NCI-H2171 treated with DMSO at 0.1 percent for 48 hours (cell line): ENCODE measurements at regions not wholly inside any gene's neighbourhood (a gene's known extent, or its start where the extent isn't known, plus 50 kb on each side); places are given as distances from the start of the nearest gene placed in this dataset.
"Not testable (repeated sequence)": the region's sequence is repeated elsewhere in the genome, so short reads cannot be mapped to it uniquely, and the experiment has no call there.

Source experiments
- DNase-seq: peaks from one replicate; lab custom pipeline; 2025; lab: John Stamatoyannopoulos, UW

DNA sequence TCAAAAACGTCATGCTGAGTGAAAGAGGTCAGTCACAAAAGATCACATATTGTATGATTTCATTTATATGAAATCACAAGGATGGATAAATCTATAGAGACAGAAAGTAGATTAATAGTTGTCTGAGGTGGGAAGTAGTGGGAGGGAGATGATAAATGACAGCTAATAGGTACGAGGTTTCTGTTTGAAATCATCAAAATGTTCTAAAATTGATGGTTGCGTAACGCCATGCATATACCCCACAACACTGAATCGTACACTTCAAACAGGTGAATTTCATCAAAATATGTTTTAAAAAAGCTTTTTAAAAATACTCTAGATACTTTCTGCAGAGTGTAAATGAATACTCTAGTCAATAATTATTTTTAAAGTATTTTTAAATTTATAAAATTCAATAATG lies 303.0 kb upstream of the STAC start:
- no peak for DNase-seq

DNA sequence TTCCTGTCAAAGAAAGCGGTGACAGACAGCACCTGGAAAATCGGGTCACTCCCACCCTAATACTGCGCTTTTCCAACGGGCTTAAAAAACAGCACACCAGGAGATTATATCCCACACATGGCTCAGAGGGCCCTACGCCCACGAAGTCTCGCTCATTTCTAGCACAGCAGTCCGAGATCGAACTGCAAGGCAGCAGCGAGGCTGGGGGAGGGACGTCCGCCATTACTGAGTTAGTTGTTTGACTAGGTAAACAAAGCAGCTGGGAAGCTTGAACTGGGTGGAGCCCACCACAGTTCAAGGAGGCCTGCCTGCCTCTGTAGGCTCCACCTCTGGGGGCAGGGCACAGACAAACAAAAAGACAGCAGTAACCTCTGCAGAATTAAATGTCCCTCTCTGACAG lies 297.3 kb upstream of the STAC start:
- DNase-seq, result not testable (repeated sequence)

- DNase-seq, result no peak
Measured at GRCh38 chr3:36095238-36095637, 285.1 kb upstream of the STAC start.

GRCh38 chr3:36097209-36097608 lies 283.1 kb upstream of the STAC start:
- no peak for DNase-seq

GRCh38 chr3:36114353-36114752 lies 266.0 kb upstream of the STAC start:
- DNase-seq, result no peak

DNA sequence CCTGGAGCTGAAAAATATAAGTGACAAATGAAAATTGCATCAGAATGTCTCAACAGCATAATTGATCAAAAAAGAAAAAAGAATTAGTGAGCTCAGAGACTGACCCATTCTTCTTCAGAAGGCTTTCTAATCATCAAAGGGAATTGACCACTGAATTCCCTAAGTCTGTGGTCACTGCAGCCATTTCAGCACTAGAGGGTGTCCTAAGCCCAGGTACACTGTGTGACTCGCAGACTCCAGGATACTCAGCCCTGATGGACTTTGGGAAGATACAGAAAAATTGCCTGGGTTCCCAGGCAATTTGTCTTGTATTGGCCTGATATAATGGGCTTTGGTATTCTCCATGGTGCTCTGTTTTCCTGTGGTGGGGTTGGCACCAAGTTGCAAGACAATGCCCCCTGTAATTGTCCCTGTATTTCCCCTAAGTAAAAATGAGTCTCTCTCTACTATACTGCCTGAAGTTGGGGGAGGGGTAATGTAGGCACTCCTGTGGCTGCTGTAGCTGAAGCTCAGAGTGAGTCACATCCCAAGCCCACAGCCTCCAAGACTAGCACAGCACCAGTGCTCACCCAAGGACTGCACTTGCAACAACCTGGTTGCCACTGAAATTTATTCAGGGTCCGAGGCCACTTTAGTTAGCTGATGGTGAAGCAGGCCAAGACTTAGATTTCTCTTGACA lies 256.0 kb upstream of the STAC start:
- no peak for DNase-seq

DNA sequence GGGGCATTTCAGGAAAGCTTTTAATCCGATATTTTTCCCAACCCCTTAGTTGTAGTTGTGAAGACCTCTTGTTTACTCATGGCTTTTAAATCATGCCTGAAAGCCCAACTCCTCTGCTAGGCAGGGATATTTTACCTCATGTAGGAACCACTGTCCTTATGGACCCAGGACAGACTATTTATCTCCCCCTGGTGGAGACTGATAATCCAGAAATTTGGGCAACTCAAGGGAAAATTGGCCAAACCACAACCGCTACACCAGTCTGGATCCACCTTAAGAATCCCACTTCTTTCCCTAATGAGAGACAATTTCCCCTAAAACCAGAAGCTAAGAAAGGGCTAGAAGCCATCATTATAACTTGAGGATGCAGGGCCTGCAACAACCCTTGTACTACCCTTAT lies 248.1 kb upstream of the STAC start:
- DNase-seq, result no peak

DNA sequence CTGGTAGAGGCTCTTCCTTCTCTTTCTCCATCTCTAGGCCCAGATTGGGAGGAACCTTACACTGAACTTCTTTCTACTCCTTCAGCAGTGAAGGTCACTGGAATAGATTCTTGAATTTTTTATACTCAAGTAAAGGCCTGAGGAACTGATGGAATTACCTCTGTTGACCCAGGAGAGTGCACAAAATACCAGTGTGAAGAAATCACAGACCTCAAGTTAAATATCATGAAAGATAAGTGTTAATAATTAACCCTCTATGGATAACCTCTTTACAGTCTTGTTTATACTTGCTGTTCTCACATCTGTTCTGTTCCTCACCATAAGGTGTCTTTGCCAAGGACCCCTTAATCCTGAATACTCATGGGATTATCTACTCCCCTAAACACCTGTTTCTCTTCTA lies 244.4 kb upstream of the STAC start:
- DNase-seq, result peak; percentile 59

- DNase-seq, result no peak
Measured at GRCh38 chr3:36142746-36143145, 237.6 kb upstream of the STAC start.

DNA sequence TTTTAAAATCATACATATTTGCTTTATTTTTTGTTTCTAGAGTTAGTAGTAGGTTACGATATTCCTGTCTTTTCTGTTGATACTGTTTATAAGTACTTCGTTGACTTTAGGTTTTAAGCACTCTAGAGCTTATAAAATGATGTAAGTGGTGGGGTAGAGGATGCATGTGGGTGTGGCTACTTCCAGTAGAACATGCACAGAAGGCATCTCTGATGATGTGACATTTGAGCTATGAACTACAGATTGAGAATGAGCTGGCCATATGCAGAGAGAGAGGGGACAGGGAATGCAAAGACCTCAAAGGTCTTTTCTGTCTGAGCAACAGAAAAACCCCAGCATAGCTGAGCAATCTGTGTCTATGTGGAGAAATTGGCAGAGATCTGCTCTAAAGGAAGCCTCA lies 233.9 kb upstream of the STAC start:
- peak; percentile 17 for DNase-seq

DNA sequence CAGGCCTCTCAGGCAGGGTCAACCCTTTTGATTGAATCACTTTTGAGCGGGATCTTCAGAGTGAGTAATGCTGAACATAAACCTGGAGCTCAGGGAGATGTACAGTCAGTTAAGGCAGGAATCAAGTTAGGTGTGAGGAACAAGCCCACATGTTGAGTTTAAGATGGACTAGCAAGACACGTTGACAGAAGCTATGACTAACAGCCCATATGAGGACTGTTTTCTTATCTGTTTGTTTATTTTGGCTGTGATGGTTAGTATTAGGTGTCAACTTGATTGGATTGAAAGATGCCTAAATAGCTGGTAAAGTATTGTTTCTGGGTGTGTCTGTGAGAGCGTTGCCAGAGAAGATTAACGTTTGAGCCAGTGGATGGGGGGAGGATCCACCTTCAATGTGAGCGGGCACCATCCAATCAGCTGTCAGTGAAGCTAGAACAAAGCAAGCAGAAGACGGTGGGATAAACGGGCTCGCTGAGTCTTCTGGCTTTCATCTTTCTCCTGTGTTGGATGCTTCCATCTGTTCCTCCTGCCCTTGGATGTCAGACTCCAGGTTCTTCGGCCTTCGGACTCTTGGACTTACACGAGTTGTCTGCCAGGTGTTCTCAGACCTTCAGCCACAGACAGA lies 232.3 kb upstream of the STAC start:
- DNase-seq, result peak; percentile 4

DNA sequence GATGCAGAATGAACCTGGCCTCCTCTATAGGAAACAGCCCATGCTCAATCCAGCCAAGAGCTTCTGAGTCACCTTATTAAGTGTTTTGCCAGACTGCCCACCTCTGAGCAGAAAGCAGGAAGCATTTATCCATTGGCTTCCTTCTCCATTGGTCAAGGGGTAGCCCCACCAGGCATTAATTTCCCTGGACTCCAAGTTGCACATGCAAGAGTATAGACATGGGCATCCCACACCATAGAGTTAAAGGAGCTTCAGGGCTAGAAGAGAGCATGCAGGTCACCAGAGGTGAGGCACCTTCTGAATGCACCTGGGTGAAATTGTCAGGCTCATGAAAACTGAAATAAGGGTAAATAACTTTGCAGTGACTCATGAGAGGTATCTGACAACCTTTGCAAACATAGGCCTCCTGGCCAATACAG lies 230.8 kb upstream of the STAC start:
- no peak for DNase-seq

DNA sequence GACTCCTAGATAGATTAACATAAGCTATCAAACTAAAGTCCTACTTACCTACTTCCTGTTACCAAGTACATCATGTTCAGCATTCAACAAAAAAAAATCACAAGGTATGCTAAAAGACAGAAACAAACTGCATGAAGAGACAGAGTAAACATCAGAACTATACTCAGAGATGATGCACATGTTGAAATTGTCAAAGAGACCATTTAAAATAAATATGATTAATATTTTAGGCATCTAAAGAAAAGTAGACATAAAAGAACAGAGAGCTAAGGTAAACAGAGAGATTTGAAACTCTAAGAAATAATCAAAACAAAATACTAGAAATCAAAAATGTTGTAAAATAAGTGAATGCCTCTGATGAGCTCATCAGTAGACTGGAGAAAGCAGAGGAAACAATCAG lies 224.8 kb upstream of the STAC start:
- DNase-seq, result no peak

DNA sequence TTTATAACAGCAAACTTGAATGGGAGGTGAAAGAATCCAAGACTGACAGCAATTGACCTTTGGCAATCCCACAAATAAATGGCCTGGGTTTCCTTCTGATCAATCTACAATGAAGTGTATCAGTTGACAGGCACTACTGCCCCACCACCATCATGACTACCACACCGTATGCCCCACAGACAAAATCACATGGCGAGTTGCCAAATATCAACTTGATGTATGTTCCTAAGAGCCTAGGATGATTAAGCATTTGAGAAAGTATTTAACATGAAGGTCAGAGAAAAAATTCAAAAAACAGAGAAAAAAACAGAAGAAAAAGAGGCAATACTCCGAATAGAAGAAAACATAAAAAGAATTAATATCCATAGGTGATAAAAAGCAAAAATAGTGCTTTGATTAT lies 215.9 kb upstream of the STAC start:
- DNase-seq, result no peak

GRCh38 chr3:36165509-36166290 lies 214.6 kb upstream of the STAC start:
- no peak for DNase-seq

GRCh38 chr3:36166477-36166876 lies 213.8 kb upstream of the STAC start:
- no peak for DNase-seq

GRCh38 chr3:36172699-36173098 lies 207.6 kb upstream of the STAC start:
- DNase-seq, result no peak

- no peak for DNase-seq
Measured at GRCh38 chr3:36175113-36175812, 205.0 kb upstream of the STAC start.

DNA sequence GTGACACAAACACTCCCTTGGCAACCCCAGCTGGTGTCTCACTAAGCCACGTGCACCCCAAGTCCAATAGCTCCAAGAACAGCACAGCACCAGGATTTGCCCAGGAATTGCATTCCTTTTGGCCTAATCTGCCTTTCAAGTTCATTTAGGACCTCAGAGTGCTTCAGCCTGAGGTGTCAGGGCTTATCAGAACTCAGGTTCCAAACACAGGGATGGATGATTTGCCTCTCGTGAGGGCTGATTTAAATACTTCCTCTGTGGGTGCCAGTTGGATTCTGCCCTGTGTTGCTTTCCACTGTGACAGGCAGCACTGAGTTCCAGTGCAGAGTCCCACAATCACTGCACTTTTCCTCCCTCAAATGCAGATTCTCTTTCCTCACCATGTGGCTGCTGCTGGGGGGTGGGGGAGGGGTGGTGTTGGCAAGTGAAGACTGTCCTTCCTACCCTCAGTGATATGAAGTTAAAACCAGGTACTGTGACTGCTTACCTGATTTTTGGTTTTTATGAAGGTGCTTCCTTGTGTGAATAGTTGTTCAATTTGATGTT lies 204.3 kb upstream of the STAC start:
- DNase-seq, result no peak

DNA sequence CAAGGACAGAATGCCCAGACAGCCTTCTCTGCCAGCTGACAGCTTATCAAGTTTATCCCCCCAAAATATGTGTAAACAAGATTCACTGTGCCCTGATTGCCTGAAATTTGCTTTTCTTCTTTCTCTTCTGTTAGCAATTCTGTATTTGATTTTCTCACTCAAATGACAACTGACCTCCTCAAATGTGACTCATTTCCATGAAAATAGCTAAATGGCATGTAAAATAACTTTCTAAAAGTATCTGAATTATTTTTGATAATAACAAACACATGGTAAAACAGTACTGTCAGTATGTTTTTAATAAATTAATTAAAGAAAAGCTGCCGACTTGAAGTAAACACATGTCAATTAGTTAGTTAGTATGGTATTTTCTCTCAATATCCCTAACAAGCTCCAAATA lies 202.3 kb upstream of the STAC start:
- no peak for DNase-seq

DNA sequence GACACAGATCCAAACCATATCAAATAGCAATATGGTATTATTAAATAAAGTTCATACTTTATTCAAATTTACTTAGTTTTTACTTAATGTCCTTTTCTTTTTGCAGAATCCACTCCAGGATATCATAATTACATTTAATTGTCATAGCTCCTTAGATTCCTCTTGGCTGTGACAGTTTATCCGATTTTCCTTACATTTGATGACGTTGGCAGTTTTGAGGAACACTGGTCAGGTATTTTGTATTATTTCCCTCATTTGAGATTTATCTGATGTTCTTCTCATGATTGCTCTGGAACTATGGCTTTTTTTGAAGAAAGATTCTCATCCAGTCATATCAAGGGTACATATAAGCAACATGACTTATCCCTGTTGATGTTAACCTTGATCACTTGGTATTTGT lies 198.3 kb upstream of the STAC start:
- DNase-seq, result no peak

- DNase-seq, result not testable (repeated sequence)
Measured at GRCh38 chr3:36187197-36187596, 193.1 kb upstream of the STAC start.
